Ovary (tissue), 3 donors: ENCODE measurements at regions not wholly inside any gene's neighbourhood (a gene's known extent, or its start where the extent isn't known, plus 50 kb on each side); places are given as distances from the start of the nearest gene placed in this dataset.

Source experiments
- EP300 ChIP-seq: sonication (generic); formaldehyde crosslinking; IDR thresholded peaks from one replicate; pipeline ENCODE4 v1.6.1; 2017; ENCODE audit warnings: antibody characterized with exemption
- POLR2A ChIP-seq: fragments of 450-650 bp; IDR thresholded peaks from one replicate; pipeline ENCODE4 v1.6.1; 2017; ENCODE audit warnings: antibody characterized with exemption, mild to moderate bottlenecking, moderate library complexity
- TF ChIP-seq, protein P1 (sequence below), 3 donors: fragments of 450-650 bp in 2 of 3; fragments of 200-600 bp in 1 of 3; IDR thresholded peaks; one replicate each; pipeline versions ENCODE4 v1.5.1 to v1.8.0; 2016 to 2022; ENCODE audit warnings: antibody characterized with exemption in 3 of 3, mild to moderate bottlenecking in 1 of 3
- donor health status: DM: no; HTN: no; CAD: no.

GRCh38 chr17:74096456-74096855, 107.0 kb upstream of the RPL38 start:
- TF ChIP-seq EP300 (no peak), POLR2A (no peak)
- TF ChIP-seq, protein P1, sequence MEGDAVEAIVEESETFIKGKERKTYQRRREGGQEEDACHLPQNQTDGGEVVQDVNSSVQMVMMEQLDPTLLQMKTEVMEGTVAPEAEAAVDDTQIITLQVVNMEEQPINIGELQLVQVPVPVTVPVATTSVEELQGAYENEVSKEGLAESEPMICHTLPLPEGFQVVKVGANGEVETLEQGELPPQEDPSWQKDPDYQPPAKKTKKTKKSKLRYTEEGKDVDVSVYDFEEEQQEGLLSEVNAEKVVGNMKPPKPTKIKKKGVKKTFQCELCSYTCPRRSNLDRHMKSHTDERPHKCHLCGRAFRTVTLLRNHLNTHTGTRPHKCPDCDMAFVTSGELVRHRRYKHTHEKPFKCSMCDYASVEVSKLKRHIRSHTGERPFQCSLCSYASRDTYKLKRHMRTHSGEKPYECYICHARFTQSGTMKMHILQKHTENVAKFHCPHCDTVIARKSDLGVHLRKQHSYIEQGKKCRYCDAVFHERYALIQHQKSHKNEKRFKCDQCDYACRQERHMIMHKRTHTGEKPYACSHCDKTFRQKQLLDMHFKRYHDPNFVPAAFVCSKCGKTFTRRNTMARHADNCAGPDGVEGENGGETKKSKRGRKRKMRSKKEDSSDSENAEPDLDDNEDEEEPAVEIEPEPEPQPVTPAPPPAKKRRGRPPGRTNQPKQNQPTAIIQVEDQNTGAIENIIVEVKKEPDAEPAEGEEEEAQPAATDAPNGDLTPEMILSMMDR (IDR thresholded peaks at IDR 0.05) = no peak
